IMR-90 (cell line): ENCODE measurements at regions not wholly inside any gene's neighbourhood (a gene's known extent, or its start where the extent isn't known, plus 50 kb on each side); places are given as distances from the start of the nearest gene placed in this dataset.

Experiments
- ATAC-seq: fragments of 200-7000 bp; cut with Tn5 transposase; 2 replicates; pipeline ENCODE4 v1.9.1; 2020; ENCODE audit warnings: low read depth, mild to moderate bottlenecking, moderate library complexity
- BruUV-seq: library from RNA; stranded (reverse); fragments of 400-500 nt; replicated peaks from 2 replicates; lab custom pipeline; 2021; lab: Mats Ljungman, UMichigan
- CTCF ChIA-PET: fragments of 300-600 bp; formaldehyde crosslinking; extraction: SDS; loops from one replicate; lab custom pipeline; 2021; ENCODE audit warnings: antibody characterized with exemption; lab: Yijun Ruan, JAX
- POLR2A ChIA-PET: fragments of 300-600 bp; sonication (Branson Sonifier 250); formaldehyde crosslinking; loops from one replicate; lab custom pipeline; 2022; ENCODE audit warnings: antibody characterized with exemption; ENCODE audit not compliant: unreplicated experiment; lab: Charles Lee
- DNase-seq: peaks from one replicate; pipeline ENCODE4 v3.0.0; 2013
- H2AFZ ChIP-seq: replicated peaks from 2 replicates; pipeline ENCODE3; 2013; ENCODE audit warnings: low read length, mild to moderate bottlenecking; ENCODE audit not compliant: poor library complexity
- H2AK5ac ChIP-seq: 2 replicates; pipeline ENCODE4 v1.6.1; 2013; ENCODE audit warnings: low read depth, low read length, inconsistent platforms
- H2AK9ac ChIP-seq: replicated peaks from 2 replicates; pipeline ENCODE3; 2013; ENCODE audit warnings: mild to moderate bottlenecking, low read depth, low read length, moderate library complexity; ENCODE audit not compliant: poor library complexity
- H2BK120ac ChIP-seq: 2 replicates; pipeline ENCODE4 v1.6.1; 2013; ENCODE audit warnings: low read depth, low read length, inconsistent platforms
- H2BK15ac ChIP-seq: 3 replicates; pipeline ENCODE4 v1.6.1; 2013; ENCODE audit warnings: low read depth, low read length, inconsistent platforms
- H2BK20ac ChIP-seq: 2 replicates; pipeline ENCODE4 v1.6.1; 2013; ENCODE audit warnings: low read depth, mild to moderate bottlenecking, inconsistent platforms, low read length, moderate library complexity
- H2BK5ac ChIP-seq: 2 replicates; pipeline ENCODE4 v1.6.1; 2013; ENCODE audit warnings: mild to moderate bottlenecking, low read depth, low read length, inconsistent platforms; ENCODE audit not compliant: poor library complexity, severe bottlenecking
- H3K14ac ChIP-seq: replicated peaks from 2 replicates; pipeline ENCODE4 v1.6.1; 2013; ENCODE audit warnings: low read depth, low read length, inconsistent platforms
- H3K18ac ChIP-seq: 2 replicates; pipeline ENCODE4 v1.6.1; 2013; ENCODE audit warnings: low read depth, low read length, control low read depth
- H3K23ac ChIP-seq: 2 replicates; pipeline ENCODE4 v1.6.1; 2013; ENCODE audit warnings: low read depth, low read length, inconsistent platforms
- H3K27ac ChIP-seq: 2 replicates; pipeline ENCODE4 v1.5.1; 2013; ENCODE audit warnings: mild to moderate bottlenecking, control low read depth, low read length; ENCODE audit not compliant: insufficient read depth
- H3K27me3 ChIP-seq: 2 replicates; pipeline ENCODE4 v1.6.1; 2013; ENCODE audit warnings: low read length; ENCODE audit not compliant: control insufficient read depth, insufficient read depth
- H3K36me3 ChIP-seq: 2 replicates; pipeline ENCODE4 v1.6.1; 2013; ENCODE audit warnings: low read length, mixed read lengths; ENCODE audit not compliant: control insufficient read depth, insufficient read depth
- H3K4ac ChIP-seq: 2 replicates; pipeline ENCODE4 v1.6.1; 2013; ENCODE audit warnings: low read depth, low read length, inconsistent platforms
- H3K4me1 ChIP-seq: 2 replicates; pipeline ENCODE4 v1.6.1; 2013; ENCODE audit warnings: low read length, mixed read lengths; ENCODE audit not compliant: control insufficient read depth, insufficient read depth
- H3K4me2 ChIP-seq: 2 replicates; pipeline ENCODE4 v1.6.1; 2013; ENCODE audit warnings: low read depth, mild to moderate bottlenecking, control low read depth, low read length, moderate library complexity
- H3K4me3 ChIP-seq: 2 replicates; pipeline ENCODE4 v1.5.1; 2013; ENCODE audit warnings: low read depth, mild to moderate bottlenecking, control low read depth, low read length, moderate library complexity; ENCODE audit not compliant: insufficient read depth
- H3K56ac ChIP-seq: 2 replicates; pipeline ENCODE4 v1.6.1; 2013; ENCODE audit warnings: low read length, inconsistent platforms; ENCODE audit not compliant: insufficient read depth; ENCODE audit errors: extremely low read depth
- H3K79me1 ChIP-seq, 2 experiments: 2 replicates each; pipeline ENCODE4 v1.6.1; 2013; ENCODE audit warnings: low read length in 2 of 2, inconsistent platforms in 1 of 2, low read depth in 1 of 2
- H3K9ac ChIP-seq: 2 replicates; pipeline ENCODE4 v1.6.1; 2013; ENCODE audit warnings: low read depth, low read length, control low read depth
- H3K9me1 ChIP-seq: 2 replicates; pipeline ENCODE4 v1.6.1; 2013; ENCODE audit warnings: low read length, inconsistent platforms; ENCODE audit not compliant: insufficient read depth
- H3K9me3 ChIP-seq: 2 replicates; pipeline ENCODE4 v1.6.1; 2013; ENCODE audit warnings: low read length; ENCODE audit not compliant: control insufficient read depth, insufficient read depth
- H4K20me1 ChIP-seq: 2 replicates; pipeline ENCODE4 v1.6.1; 2013; ENCODE audit warnings: low read length, inconsistent platforms; ENCODE audit not compliant: insufficient read depth
- H4K5ac ChIP-seq: 2 replicates; pipeline ENCODE4 v1.6.1; 2013; ENCODE audit warnings: mild to moderate bottlenecking, low read depth, low read length, control low read depth
- H4K8ac ChIP-seq, 2 experiments: 2 replicates each; pipeline ENCODE4 v1.6.1; 2013; ENCODE audit warnings: low read depth in 2 of 2, low read length in 2 of 2, control low read depth in 1 of 2, inconsistent platforms in 1 of 2
- H4K91ac ChIP-seq: 2 replicates; pipeline ENCODE4 v1.6.1; 2013; ENCODE audit warnings: low read depth, low read length, inconsistent platforms; ENCODE audit not compliant: insufficient read depth
- BHLHE40 ChIP-seq: fragments of 150-350 bp; IDR thresholded peaks from 2 replicates; pipeline ENCODE4 v1.6.1; 2016; ENCODE audit warnings: mild to moderate bottlenecking, low read depth, low read length
- CEBPB ChIP-seq: IDR thresholded peaks from 2 replicates; pipeline ENCODE4 v1.6.1; 2012; ENCODE audit warnings: low read depth, low read length, improper control_type of control experiment
- CHD1 ChIP-seq: IDR thresholded peaks from 2 replicates; pipeline ENCODE4 v1.6.1; 2012; ENCODE audit warnings: low read depth, low read length, improper control_type of control experiment
- MAFK ChIP-seq: IDR thresholded peaks from 2 replicates; pipeline ENCODE4 v1.6.1; 2012; ENCODE audit warnings: low read depth, low read length, improper control_type of control experiment
- SMC3 ChIP-seq: fragments of 150-350 bp; IDR thresholded peaks from 2 replicates; pipeline ENCODE4 v1.6.1; 2016; ENCODE audit warnings: low read depth, mild to moderate bottlenecking, antibody characterized with exemption, low read length, moderate library complexity
- WGBS, 2 experiments: methylation state at CpG; one replicate each; pipeline versions ENCODE4 v1.1.5 to v1.1.7; 2013; ENCODE audit warnings: missing lambda C conversion rate in 2 of 2; ENCODE audit not compliant: insufficient read length in 1 of 2; ENCODE audit errors: extremely low coverage in 2 of 2; 5-methylcytosine and 5-hydroxymethylcytosine counted together
- dilution Hi-C: fragments of 300-500 bp; cut with HindIII; formaldehyde crosslinking; loops from one replicate; pipeline ENCODE4 v1.14.3; 2018; ENCODE audit warnings: low sequenced_read_pairs; ENCODE audit not compliant: unreplicated experiment
- in situ Hi-C: fragments of 300-500 bp; cut with MboI; formaldehyde crosslinking; loops from 3 replicates; pipeline ENCODE4 v1.14.3; 2019; ENCODE audit warnings: low sequenced_read_pairs, inconsistent platforms, mixed read lengths
- intact Hi-C: fragments of 100-400 bp; cut with micrococcal nuclease; formaldehyde crosslinking; loops from 2 replicates; pipeline ENCODE4 v1.10.0; 2022
- TF ChIP-seq, protein P1 (sequence below): conservative IDR thresholded peaks from 2 replicates; pipeline ENCODE4 v1.5.1; 2012; ENCODE audit warnings: mild to moderate bottlenecking, low read depth, low read length, improper control_type of control experiment
- TF ChIP-seq, protein P2 (sequence below): fragments of 150-350 bp; IDR thresholded peaks from 2 replicates; pipeline ENCODE4 v1.6.1; 2017; ENCODE audit warnings: mild to moderate bottlenecking, antibody characterized with exemption, low read length, low read depth

- Histone ChIP-seq H2AK5ac (no peak overlapping the region), H3K4me3 (no peak overlapping the region), H3K4me1 (no peaks in the 10 kb centered on the region), H3K36me3 (no peaks in the 10 kb centered on the region), H3K9ac (no peak overlapping the region), H2AK9ac (no peak overlapping the region), H3K23ac (no peak overlapping the region), H4K91ac (no peak overlapping the region), H3K4me2 (no peak overlapping the region), H4K5ac (no peak overlapping the region), H3K79me1 (no peaks in the 10 kb centered on the region), H3K56ac (no peak overlapping the region), H2BK15ac (no peak overlapping the region), H2BK120ac (no peak overlapping the region), H4K8ac (no peak overlapping the region), H3K14ac (no peak overlapping the region), H2BK20ac (no peak overlapping the region), H3K9me3 (no peaks in the 10 kb centered on the region), H3K9me1 (no peaks in the 10 kb centered on the region), H3K27ac (no peak overlapping the region), H2BK5ac (no peak overlapping the region), H3K18ac (no peak overlapping the region), H3K27me3 (peaks cover 5% of the 10 kb centered on the region; the same call in 1 of the 2 replicates), H4K20me1 (no peaks in the 10 kb centered on the region), H3K4ac (no peak overlapping the region), H2AFZ (no peak overlapping the region)
- 71% methylated on average over 1 of the region's 4 CpGs; no CpG with 5 or more reads in 1 of the 2 experiments for WGBS, 2 experiments
- ChIA-PET CTCF (interaction anchor here (1.9 kb wide), 1 partner anchor 510 kb away, joined by 5 read pairs; no protein-coding TSS in a partner anchor), POLR2A (no interaction called here)
- no peak for ATAC-seq
- dilution Hi-C loops (no loop called here), intact Hi-C loops (no loop called here), in situ Hi-C loops (loop anchor here (25.0 kb wide), 1 partner anchor 1631 kb away; no protein-coding TSS in a partner anchor)
- no peak for DNase-seq
- TF ChIP-seq CEBPB (no peak), BHLHE40 (no peak), SMC3 (no peak), CHD1 (no peak), MAFK (no peak)
- TF ChIP-seq, protein P1, sequence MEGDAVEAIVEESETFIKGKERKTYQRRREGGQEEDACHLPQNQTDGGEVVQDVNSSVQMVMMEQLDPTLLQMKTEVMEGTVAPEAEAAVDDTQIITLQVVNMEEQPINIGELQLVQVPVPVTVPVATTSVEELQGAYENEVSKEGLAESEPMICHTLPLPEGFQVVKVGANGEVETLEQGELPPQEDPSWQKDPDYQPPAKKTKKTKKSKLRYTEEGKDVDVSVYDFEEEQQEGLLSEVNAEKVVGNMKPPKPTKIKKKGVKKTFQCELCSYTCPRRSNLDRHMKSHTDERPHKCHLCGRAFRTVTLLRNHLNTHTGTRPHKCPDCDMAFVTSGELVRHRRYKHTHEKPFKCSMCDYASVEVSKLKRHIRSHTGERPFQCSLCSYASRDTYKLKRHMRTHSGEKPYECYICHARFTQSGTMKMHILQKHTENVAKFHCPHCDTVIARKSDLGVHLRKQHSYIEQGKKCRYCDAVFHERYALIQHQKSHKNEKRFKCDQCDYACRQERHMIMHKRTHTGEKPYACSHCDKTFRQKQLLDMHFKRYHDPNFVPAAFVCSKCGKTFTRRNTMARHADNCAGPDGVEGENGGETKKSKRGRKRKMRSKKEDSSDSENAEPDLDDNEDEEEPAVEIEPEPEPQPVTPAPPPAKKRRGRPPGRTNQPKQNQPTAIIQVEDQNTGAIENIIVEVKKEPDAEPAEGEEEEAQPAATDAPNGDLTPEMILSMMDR = no peak
- TF ChIP-seq, protein P2, sequence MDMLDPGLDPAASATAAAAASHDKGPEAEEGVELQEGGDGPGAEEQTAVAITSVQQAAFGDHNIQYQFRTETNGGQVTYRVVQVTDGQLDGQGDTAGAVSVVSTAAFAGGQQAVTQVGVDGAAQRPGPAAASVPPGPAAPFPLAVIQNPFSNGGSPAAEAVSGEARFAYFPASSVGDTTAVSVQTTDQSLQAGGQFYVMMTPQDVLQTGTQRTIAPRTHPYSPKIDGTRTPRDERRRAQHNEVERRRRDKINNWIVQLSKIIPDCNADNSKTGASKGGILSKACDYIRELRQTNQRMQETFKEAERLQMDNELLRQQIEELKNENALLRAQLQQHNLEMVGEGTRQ = no peak
- BruUV-seq = no TSS peak
Measured at GRCh38 chr14:63793376-63793775, 59.4 kb upstream of the SYNE2 start.
